ENCODE measurements at regions not wholly inside any gene's neighbourhood (a gene's known extent, or its start where the extent isn't known, plus 50 kb on each side); places are given as distances from the start of the nearest gene placed in this dataset.
"Not testable (repeated sequence)": the region's sequence is repeated elsewhere in the genome, so short reads cannot be mapped to it uniquely, and the experiment has no call there.

- TF ChIP-seq POLR2AphosphoS5 (IDR thresholded peaks at IDR 0.05; ENCODE audit: low read depth, low read length); POLR2A (IDR thresholded peaks at IDR 0.05; ENCODE audit: low read depth, low read length); TAF1 (IDR thresholded peaks at IDR 0.05; ENCODE audit: borderline replicate concordance, low read depth, low read length): not testable (repeated sequence)
Measured at GRCh38 chr3:195979877-195980276, 71.5 kb upstream of the TNK2 start.

Measured in GM12892 (cell line).